ENCODE measurements at regions not wholly inside any gene's neighbourhood (a gene's known extent, or its start where the extent isn't known, plus 50 kb on each side); places are given as distances from the start of the nearest gene placed in this dataset.

- peak; percentile 34 to 40 for DNase-seq (ENCODE audit: low read depth in 2 of 2)
These were observed 300.1 kb upstream of the TRIB2 start for GRCh38 chr2:12416600-12416999.

- no peak for DNase-seq (ENCODE audit: low read depth in 2 of 2)
These were observed 298.9 kb upstream of the TRIB2 start for GRCh38 chr2:12417786-12418185.

- DNase-seq (ENCODE audit: low read depth in 2 of 2) = no peak
These were observed 296.9 kb upstream of the TRIB2 start for GRCh38 chr2:12419803-12420202.

- DNase-seq (ENCODE audit: low read depth in 2 of 2) = no peak
These were observed 295.7 kb upstream of the TRIB2 start for GRCh38 chr2:12421046-12421445.

- no peak for DNase-seq (ENCODE audit: low read depth in 2 of 2)
These were observed 292.5 kb upstream of the TRIB2 start for GRCh38 chr2:12424219-12424618.

- DNase-seq (ENCODE audit: low read depth in 2 of 2) = no peak
These were observed 291.9 kb upstream of the TRIB2 start for GRCh38 chr2:12424809-12425208.

GRCh38 chr2:12428324-12428723 is 288.4 kb upstream of the TRIB2 start:
- DNase-seq (ENCODE audit: low read depth in 2 of 2) = no peak

GRCh38 chr2:12428786-12429185 is 287.9 kb upstream of the TRIB2 start:
- no peak for DNase-seq (ENCODE audit: low read depth in 2 of 2)

GRCh38 chr2:12429779-12430406 is 286.8 kb upstream of the TRIB2 start:
- no peak for DNase-seq (ENCODE audit: low read depth in 2 of 2)

GRCh38 chr2:12430407-12431133 is 286.2 kb upstream of the TRIB2 start:
- DNase-seq (ENCODE audit: low read depth in 2 of 2) = peak in 1 of 2 donors; percentile 5

GRCh38 chr2:12432985-12433625 is 283.6 kb upstream of the TRIB2 start:
- no peak for DNase-seq (ENCODE audit: low read depth in 2 of 2)

GRCh38 chr2:12433626-12433990 is 283.1 kb upstream of the TRIB2 start:
- DNase-seq (ENCODE audit: low read depth in 2 of 2) = no peak

GRCh38 chr2:12434630-12435098 is 282.1 kb upstream of the TRIB2 start:
- no peak for DNase-seq (ENCODE audit: low read depth in 2 of 2)

- DNase-seq (ENCODE audit: low read depth in 2 of 2) = no peak
These were observed 281.1 kb upstream of the TRIB2 start for GRCh38 chr2:12435430-12436222.

- DNase-seq (ENCODE audit: low read depth in 2 of 2) = no peak
These were observed 280.3 kb upstream of the TRIB2 start for GRCh38 chr2:12436483-12436882.

GRCh38 chr2:12436935-12437561 is 279.7 kb upstream of the TRIB2 start:
- no peak for DNase-seq (ENCODE audit: low read depth in 2 of 2)

GRCh38 chr2:12440731-12441130 is 276.0 kb upstream of the TRIB2 start:
- no peak for DNase-seq (ENCODE audit: low read depth in 2 of 2)

- no peak for DNase-seq (ENCODE audit: low read depth in 2 of 2)
These were observed 274.8 kb upstream of the TRIB2 start for GRCh38 chr2:12441750-12442475.

- no peak for DNase-seq (ENCODE audit: low read depth in 2 of 2)
These were observed 274.3 kb upstream of the TRIB2 start for GRCh38 chr2:12442476-12442847.

GRCh38 chr2:12448846-12449505 is 267.8 kb upstream of the TRIB2 start:
- no peak for DNase-seq (ENCODE audit: low read depth in 2 of 2)

GRCh38 chr2:12451726-12452125 is 265.0 kb upstream of the TRIB2 start:
- no peak for DNase-seq (ENCODE audit: low read depth in 2 of 2)
